ENCODE measurements at regions not wholly inside any gene's neighbourhood (a gene's known extent, or its start where the extent isn't known, plus 50 kb on each side); places are given as distances from the start of the nearest gene placed in this dataset.

GRCh38 chr14:85037411-85037810 is 492.5 kb upstream of the FLRT2 start:
- DNase-seq (ENCODE audit: low read depth): no peak
- Histone ChIP-seq H3K27me3 (ENCODE audit: control insufficient read depth, insufficient read depth, low read length) (no peaks in the 10 kb centered on the region), H3K36me3 (ENCODE audit: control insufficient read depth, insufficient read depth, low read length) (no peaks in the 10 kb centered on the region), H3K4me3 (ENCODE audit: low read depth, low read length) (no peak overlapping the region)
- TF ChIP-seq CTCF (IDR thresholded peaks at IDR 0.05; ENCODE audit: insufficient read depth, low read length, poor library complexity, severe bottlenecking): no peak

GRCh38 chr14:85038526-85039352 is 491.2 kb upstream of the FLRT2 start:
- Histone ChIP-seq H3K36me3 (ENCODE audit: control insufficient read depth, insufficient read depth, low read length) (no peaks in the 10 kb centered on the region), H3K27me3 (ENCODE audit: control insufficient read depth, insufficient read depth, low read length) (no peaks in the 10 kb centered on the region), H3K4me3 (ENCODE audit: low read depth, low read length) (no peak overlapping the region)
- TF ChIP-seq CTCF (IDR thresholded peaks at IDR 0.05; ENCODE audit: insufficient read depth, low read length, poor library complexity, severe bottlenecking): no peak
- DNase-seq (ENCODE audit: low read depth): no peak

GRCh38 chr14:85039353-85039626 is 490.7 kb upstream of the FLRT2 start:
- no peak for DNase-seq (ENCODE audit: low read depth)
- TF ChIP-seq CTCF (IDR thresholded peaks at IDR 0.05; ENCODE audit: insufficient read depth, low read length, poor library complexity, severe bottlenecking): no peak
- Histone ChIP-seq H3K36me3 (ENCODE audit: control insufficient read depth, insufficient read depth, low read length) (no peaks in the 10 kb centered on the region), H3K4me3 (ENCODE audit: low read depth, low read length) (no peak overlapping the region), H3K27me3 (ENCODE audit: control insufficient read depth, insufficient read depth, low read length) (no peaks in the 10 kb centered on the region)

DNA sequence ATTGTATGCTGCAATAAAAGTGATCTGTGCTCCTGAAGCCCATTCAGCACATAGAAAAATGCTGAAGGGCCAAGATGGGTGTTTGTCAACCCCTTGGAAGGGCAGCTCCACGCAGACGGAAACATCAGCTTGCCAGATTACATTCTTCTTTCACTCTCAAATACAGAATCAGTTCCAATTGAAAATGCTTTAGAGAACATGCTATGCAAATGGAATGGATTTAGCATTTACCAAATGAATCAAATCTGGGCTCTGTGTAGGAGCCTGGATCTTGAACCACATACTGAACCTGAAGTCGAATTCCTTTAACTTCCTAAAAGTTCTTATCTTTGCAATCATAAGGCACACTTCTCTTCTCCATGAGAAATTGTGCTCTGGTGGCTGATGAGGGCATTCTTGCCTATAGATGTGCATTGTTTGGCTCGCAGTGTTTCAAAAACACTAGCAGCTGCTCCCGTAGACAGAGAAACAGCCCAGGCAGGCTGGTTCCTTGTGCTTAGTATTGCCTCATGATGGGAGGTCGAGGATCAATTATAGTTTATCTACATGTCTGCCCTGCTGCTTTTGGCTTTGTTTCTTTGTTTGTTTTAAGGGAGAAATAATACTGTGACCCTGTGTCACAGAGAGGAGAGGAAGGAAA is 489.8 kb upstream of the FLRT2 start:
- no peaks in the 10 kb centered on the region for H3K27me3 ChIP-seq (ENCODE audit: control insufficient read depth, insufficient read depth, low read length)
- H3K4me3 ChIP-seq (ENCODE audit: low read depth, low read length): no peak overlapping the region
- no peaks in the 10 kb centered on the region for H3K36me3 ChIP-seq (ENCODE audit: control insufficient read depth, insufficient read depth, low read length)
- no peak for TF ChIP-seq CTCF (IDR thresholded peaks at IDR 0.05; ENCODE audit: insufficient read depth, low read length, poor library complexity, severe bottlenecking)
- DNase-seq (ENCODE audit: low read depth): no peak

- no peak for DNase-seq (ENCODE audit: low read depth)
- H3K4me3 ChIP-seq (ENCODE audit: low read depth, low read length): no peak overlapping the region
- TF ChIP-seq CTCF (IDR thresholded peaks at IDR 0.05; ENCODE audit: insufficient read depth, low read length, poor library complexity, severe bottlenecking): no peak
- no peaks in the 10 kb centered on the region for H3K36me3 ChIP-seq (ENCODE audit: control insufficient read depth, insufficient read depth, low read length)
- no peaks in the 10 kb centered on the region for H3K27me3 ChIP-seq (ENCODE audit: control insufficient read depth, insufficient read depth, low read length)
Measured at GRCh38 chr14:85041618-85042017, 488.3 kb upstream of the FLRT2 start.

GRCh38 chr14:85042301-85042700 is 487.6 kb upstream of the FLRT2 start:
- no peak for DNase-seq (ENCODE audit: low read depth)
- Histone ChIP-seq H3K4me3 (ENCODE audit: low read depth, low read length) (no peak overlapping the region), H3K36me3 (ENCODE audit: control insufficient read depth, insufficient read depth, low read length) (no peaks in the 10 kb centered on the region), H3K27me3 (ENCODE audit: control insufficient read depth, insufficient read depth, low read length) (no peaks in the 10 kb centered on the region)
- no peak for TF ChIP-seq CTCF (IDR thresholded peaks at IDR 0.05; ENCODE audit: insufficient read depth, low read length, poor library complexity, severe bottlenecking)

Measured in kidney epithelial cell (primary cell).